HFF-Myc (cell line): ENCODE measurements at regions not wholly inside any gene's neighbourhood (a gene's known extent, or its start where the extent isn't known, plus 50 kb on each side); places are given as distances from the start of the nearest gene placed in this dataset.

Source experiments
- DNase-seq: peaks from one replicate; pipeline ENCODE4 v3.0.0-alpha.2; 2011; ENCODE audit warnings: low read depth; ENCODE audit errors: extremely low read depth
- H3K4me3 ChIP-seq: replicated peaks from 2 replicates; pipeline ENCODE4 v1.5.1; 2011; ENCODE audit warnings: low read depth, mild to moderate bottlenecking, control low read depth, low read length
- CTCF ChIP-seq: IDR thresholded peaks from 2 replicates; pipeline ENCODE4 v1.5.1; 2012; ENCODE audit warnings: mild to moderate bottlenecking, low read depth, low read length, control low read depth; ENCODE audit errors: missing control alignments

- no peak for TF ChIP-seq CTCF
- H3K4me3 ChIP-seq = peak overlapping the region; percentile 20; the same call in 1 of the 2 replicates
- DNase-seq = no peak
Measured at GRCh38 chr1:218164111-218164929, 120.8 kb upstream of the RRP15 start.

GRCh38 chr1:218164930-218165700 lies 120.0 kb upstream of the RRP15 start:
- DNase-seq = no peak
- peak overlapping the region; percentile 27 for H3K4me3 ChIP-seq
- no peak for TF ChIP-seq CTCF

GRCh38 chr1:218165701-218166114 lies 119.4 kb upstream of the RRP15 start:
- no peak overlapping the region; the same call in 1 of the 2 replicates for H3K4me3 ChIP-seq
- no peak for TF ChIP-seq CTCF
- DNase-seq = no peak

- no peak for TF ChIP-seq CTCF
Measured at GRCh38 chr1:218166268-218166945, 118.7 kb upstream of the RRP15 start.

GRCh38 chr1:218171302-218171893 lies 113.7 kb upstream of the RRP15 start:
- peak; percentile 15 for DNase-seq
- peak; percentile 60 for TF ChIP-seq CTCF
- H3K4me3 ChIP-seq = no peak overlapping the region

More at GRCh38 chr1:218166268-218166945, 118.7 kb upstream of the RRP15 start:
- H3K4me3 ChIP-seq = no peak overlapping the region
- no peak for DNase-seq

- TF ChIP-seq CTCF = no peak
- DNase-seq = no peak
- no peak overlapping the region for H3K4me3 ChIP-seq
Measured at GRCh38 chr1:218182455-218182854, 102.6 kb upstream of the RRP15 start.
